ENCODE measurements at regions not wholly inside any gene's neighbourhood (a gene's known extent, or its start where the extent isn't known, plus 50 kb on each side); places are given as distances from the start of the nearest gene placed in this dataset.

GRCh38 chr4:163649557-163650091, 155.1 kb downstream of the TMA16 start:
- no peak for DNase-seq (ENCODE audit: low spot score)
- TF ChIP-seq CTCF (IDR thresholded peaks at IDR 0.05) = no peak
- no peak for ATAC-seq (ENCODE audit: low FRiP score)

DNA sequence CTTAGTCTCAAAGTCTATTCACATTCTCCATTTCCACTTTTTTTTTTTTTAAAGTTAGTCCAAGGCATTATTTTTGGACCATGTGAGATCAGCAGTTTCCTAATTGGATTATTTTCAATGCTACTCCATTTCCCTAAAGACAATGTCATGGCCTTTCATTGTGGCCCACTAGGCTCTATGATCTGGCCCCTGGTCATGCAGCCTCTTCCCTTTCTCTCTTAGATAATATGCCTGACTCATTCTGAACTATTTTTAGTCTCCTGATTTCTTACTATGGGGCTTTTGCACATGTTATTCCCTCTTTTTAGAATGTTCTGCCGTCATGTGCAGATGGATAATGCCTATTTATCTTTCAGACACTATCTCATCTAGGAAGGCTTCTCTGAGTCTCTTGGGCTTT, 157.3 kb downstream of the TMA16 start:
- ATAC-seq (ENCODE audit: low FRiP score) (no peak), DNase-seq (ENCODE audit: low spot score) (no peak)
- no peak for TF ChIP-seq CTCF (IDR thresholded peaks at IDR 0.05)

GRCh38 chr4:163654621-163655020, 160.1 kb downstream of the TMA16 start:
- DNase-seq (ENCODE audit: low spot score) = no peak
- no peak for ATAC-seq (ENCODE audit: low FRiP score)
- no peak for TF ChIP-seq CTCF (IDR thresholded peaks at IDR 0.05)

DNA sequence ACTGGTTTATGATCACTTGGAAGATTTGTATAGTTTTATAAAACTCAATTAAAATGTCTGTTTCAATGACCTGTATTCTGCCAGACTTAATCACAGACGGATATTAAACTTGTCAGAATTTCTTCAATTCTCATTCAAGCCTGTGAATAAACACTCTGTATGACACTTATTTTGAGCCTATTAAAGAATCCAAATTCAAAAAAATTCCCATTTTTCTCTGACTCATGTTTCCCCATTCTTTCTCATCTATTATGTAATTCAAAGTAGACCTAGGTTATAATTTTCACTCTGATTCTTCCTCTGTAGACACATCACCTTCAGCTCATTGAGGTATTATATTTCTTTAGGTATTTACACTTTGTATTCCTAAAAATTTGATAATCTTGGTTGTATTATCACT, 166.1 kb downstream of the TMA16 start:
- no peak for TF ChIP-seq CTCF (IDR thresholded peaks at IDR 0.05)
- no peak for DNase-seq (ENCODE audit: low spot score)
- no peak for ATAC-seq (ENCODE audit: low FRiP score)

GRCh38 chr4:163662768-163663167, 168.3 kb downstream of the TMA16 start:
- no peak for TF ChIP-seq CTCF (IDR thresholded peaks at IDR 0.05)
- ATAC-seq (ENCODE audit: low FRiP score) (no peak), DNase-seq (ENCODE audit: low spot score) (no peak)

DNA sequence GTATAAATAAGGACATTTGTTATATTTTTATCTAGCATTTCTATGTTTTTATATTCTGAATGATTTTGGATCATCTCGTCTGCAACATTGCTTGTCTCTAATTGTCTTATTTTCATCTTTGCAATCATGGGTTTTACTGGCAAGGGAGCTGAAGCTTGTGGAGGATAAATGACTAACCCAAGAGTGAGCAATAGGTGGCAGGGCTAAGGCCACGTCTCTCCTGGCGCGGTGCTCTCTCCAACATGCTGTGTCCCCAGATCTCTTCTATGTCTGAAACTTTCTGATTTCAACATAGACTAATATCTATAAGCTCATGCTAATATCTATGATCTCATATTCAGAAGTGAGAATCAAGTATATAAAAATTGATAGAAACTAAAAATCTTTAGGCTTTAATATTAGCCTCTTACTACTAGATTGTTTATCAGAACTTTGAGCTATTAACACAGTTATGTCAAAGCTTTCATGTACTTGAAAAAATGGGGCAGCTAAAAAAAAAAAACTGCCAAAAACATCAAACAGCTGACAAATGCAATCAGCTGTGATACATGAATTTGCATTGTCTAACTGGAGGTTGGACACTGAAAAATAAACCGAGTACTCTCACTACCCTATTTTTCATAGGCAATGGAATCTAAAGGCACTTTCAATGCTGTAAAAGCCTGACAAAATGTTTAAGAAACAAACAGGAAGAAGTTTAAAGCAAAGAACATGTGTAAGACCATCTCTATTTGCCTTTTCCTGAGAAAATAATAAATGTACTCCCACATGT, 169.2 kb downstream of the TMA16 start:
- DNase-seq (ENCODE audit: low spot score) = no peak
- no peak for TF ChIP-seq CTCF (IDR thresholded peaks at IDR 0.05)
- ATAC-seq (ENCODE audit: low FRiP score) = no peak

DNA sequence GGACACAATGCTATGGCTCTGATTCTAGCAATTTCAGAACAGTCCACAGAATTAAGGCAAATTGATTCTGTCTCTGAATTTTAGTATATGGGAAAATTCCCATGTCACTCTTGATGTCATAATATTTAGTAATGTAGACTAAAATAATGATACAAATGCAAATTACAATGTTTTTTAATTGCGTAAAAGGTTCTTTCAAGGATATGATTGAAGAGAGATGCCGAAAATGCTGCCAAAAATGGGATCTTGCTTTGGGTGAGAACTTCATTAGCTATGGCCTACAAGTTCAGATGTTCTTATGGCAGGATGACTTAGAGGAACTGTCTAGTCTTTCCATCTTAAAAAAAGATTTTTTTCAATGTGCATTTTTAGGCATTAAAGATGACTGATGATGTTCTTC, 170.6 kb downstream of the TMA16 start:
- TF ChIP-seq CTCF (IDR thresholded peaks at IDR 0.05) = no peak
- DNase-seq (ENCODE audit: low spot score) = no peak

More for the DNA sequence above, 170.6 kb downstream of the TMA16 start:
- no peak for ATAC-seq (ENCODE audit: low FRiP score)

Data from omental fat pad (tissue), 3 donors.